Activated naive CD4-positive, alpha-beta T cell treated with anti-CD3 and anti-CD28 coated beads for 36 hours (primary cell): ENCODE measurements at regions not wholly inside any gene's neighbourhood (a gene's known extent, or its start where the extent isn't known, plus 50 kb on each side); places are given as distances from the start of the nearest gene placed in this dataset.
A peak's percentile ranks its signal among the peaks of the same experiment; 100 is the strongest.

Experiments
- CTCF ChIA-PET: fragments of 350-600 bp; sonication (Branson Sonifier 250); formaldehyde crosslinking; loops from one replicate; lab custom pipeline; 2021; ENCODE audit warnings: antibody characterized with exemption; lab: Charles Lee
- DNase-seq: peaks from one replicate; pipeline ENCODE4 v3.0.0-alpha.2; 2020
- H3K27ac Mint-ChIP-seq: one replicate; pipeline ENCODE4 v1.8.0; 2021; ENCODE audit warnings: mild to moderate bottlenecking, mixed read lengths
- H3K27me3 Mint-ChIP-seq: one replicate; pipeline ENCODE4 v1.8.0; 2021; ENCODE audit warnings: low read depth, mixed read lengths
- H3K36me3 Mint-ChIP-seq: one replicate; pipeline ENCODE4 v1.8.0; 2021; ENCODE audit warnings: low read depth, mixed read lengths
- H3K4me1 Mint-ChIP-seq: one replicate; pipeline ENCODE4 v1.8.0; 2021; ENCODE audit warnings: low read depth, mixed read lengths
- H3K4me3 Mint-ChIP-seq: one replicate; pipeline ENCODE4 v1.8.0; 2021; ENCODE audit warnings: mild to moderate bottlenecking, moderate library complexity, mixed read lengths
- H3K9me3 Mint-ChIP-seq: one replicate; pipeline ENCODE4 v1.8.0; 2021; ENCODE audit warnings: mixed read lengths
- intact Hi-C: fragments of 100-400 bp; cut with micrococcal nuclease; formaldehyde crosslinking; loops from one replicate; pipeline ENCODE4 v1.15.1; 2023

GRCh38 chr1:59142311-59143132, 154.4 kb upstream of the FGGY start:
- Mint-ChIP-seq H3K4me3 (no peak overlapping the region), H3K27ac (no peak overlapping the region), H3K36me3 (no peaks in the 10 kb centered on the region), H3K9me3 (no peaks in the 10 kb centered on the region), H3K27me3 (no peaks in the 10 kb centered on the region), H3K4me1 (peaks cover 17% of the 10 kb centered on the region)
- DNase-seq: no peak
- intact Hi-C loops: no loop called here
- CTCF ChIA-PET: no interaction called here

GRCh38 chr1:59143133-59143487, 153.8 kb upstream of the FGGY start:
- DNase-seq: no peak
- H3K4me3 Mint-ChIP-seq: no peak overlapping the region
- H3K27ac Mint-ChIP-seq: no peak overlapping the region

DNA sequence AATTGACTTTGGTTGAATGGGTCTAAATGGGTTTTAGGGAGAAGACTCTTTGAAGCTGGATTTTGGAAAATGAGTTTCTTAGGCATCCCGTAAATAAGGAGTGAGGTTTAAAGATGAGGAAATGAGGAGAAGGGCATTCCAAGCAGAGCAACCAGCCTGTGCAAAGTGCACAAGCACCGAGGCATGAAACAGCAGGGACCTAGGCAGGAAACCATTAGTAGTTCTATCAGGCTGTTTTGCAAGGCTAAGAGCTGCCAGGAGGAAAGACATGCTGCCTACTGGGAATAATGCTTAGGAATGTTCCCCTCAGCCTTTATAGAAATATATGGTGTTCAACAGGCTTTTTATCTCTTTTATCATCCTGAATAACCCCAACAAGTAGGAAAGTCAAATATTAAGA, 153.1 kb upstream of the FGGY start:
- no peak for DNase-seq
- Mint-ChIP-seq H3K36me3 (no peaks in the 10 kb centered on the region), H3K27me3 (no peaks in the 10 kb centered on the region), H3K27ac (no peak overlapping the region), H3K4me1 (peaks cover 16% of the 10 kb centered on the region), H3K9me3 (no peaks in the 10 kb centered on the region), H3K4me3 (no peak overlapping the region)
- intact Hi-C loops: no loop called here
- CTCF ChIA-PET: interaction anchor here (0.6 kb wide), 1 partner anchor 383 kb away, joined by 3 read pairs; no protein-coding TSS in a partner anchor

More at GRCh38 chr1:59143133-59143487, 153.8 kb upstream of the FGGY start:
- H3K36me3 Mint-ChIP-seq: no peaks in the 10 kb centered on the region
- H3K9me3 Mint-ChIP-seq: no peaks in the 10 kb centered on the region
- H3K27me3 Mint-ChIP-seq: no peaks in the 10 kb centered on the region
- CTCF ChIA-PET: no interaction called here
- H3K4me1 Mint-ChIP-seq: peaks cover 17% of the 10 kb centered on the region
- intact Hi-C loops: no loop called here

- CTCF ChIA-PET: no interaction called here
Observed at GRCh38 chr1:59144959-59145358, 151.9 kb upstream of the FGGY start.

DNA sequence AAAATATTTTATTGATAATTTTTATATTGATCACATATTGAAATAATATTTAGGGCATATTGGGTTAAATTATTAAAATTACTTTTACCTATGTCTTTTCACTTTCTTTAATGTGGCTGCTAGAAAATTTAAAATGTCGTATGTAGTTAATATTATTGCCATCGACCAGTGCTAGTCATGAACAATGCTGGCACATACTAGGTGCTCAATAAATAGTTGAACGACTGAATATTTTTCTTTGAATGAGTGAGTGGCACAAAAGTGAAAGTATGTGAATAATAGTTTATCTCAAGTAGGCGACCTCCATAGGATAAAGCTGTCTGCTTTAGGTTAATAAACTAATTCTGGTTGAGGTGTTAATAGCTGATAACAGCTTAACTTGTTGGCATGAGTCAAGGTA, 150.8 kb upstream of the FGGY start:
- H3K27ac Mint-ChIP-seq: no peak overlapping the region
- no peaks in the 10 kb centered on the region for H3K36me3 Mint-ChIP-seq
- no peaks in the 10 kb centered on the region for H3K9me3 Mint-ChIP-seq
- intact Hi-C loops: loop anchor here (5.0 kb wide), 2 partner anchors 99 to 151 kb away; partner anchors contain the start of gene FGGY
- no peaks in the 10 kb centered on the region for H3K27me3 Mint-ChIP-seq
- H3K4me3 Mint-ChIP-seq: peak overlapping the region; percentile 82
- DNase-seq: no peak
- CTCF ChIA-PET: no interaction called here
- H3K4me1 Mint-ChIP-seq: peaks cover 22% of the 10 kb centered on the region

More at GRCh38 chr1:59144959-59145358, 151.9 kb upstream of the FGGY start:
- Mint-ChIP-seq H3K4me1 (peaks cover 16% of the 10 kb centered on the region), H3K36me3 (no peaks in the 10 kb centered on the region), H3K4me3 (no peak overlapping the region), H3K27me3 (no peaks in the 10 kb centered on the region), H3K27ac (no peak overlapping the region), H3K9me3 (no peaks in the 10 kb centered on the region)
- no peak for DNase-seq
- intact Hi-C loops: loop anchor here (5.0 kb wide), 2 partner anchors 98 to 152 kb away; partner anchors contain the start of gene FGGY

- Mint-ChIP-seq H3K9me3 (no peaks in the 10 kb centered on the region), H3K27me3 (no peaks in the 10 kb centered on the region), H3K27ac (no peak overlapping the region), H3K4me1 (peaks cover 23% of the 10 kb centered on the region), H3K36me3 (no peaks in the 10 kb centered on the region), H3K4me3 (peak overlapping the region; percentile 82)
- intact Hi-C loops: loop anchor here (5.0 kb wide), 2 partner anchors 100 to 150 kb away; partner anchors contain the start of gene FGGY
- DNase-seq: peak; percentile 46
- CTCF ChIA-PET: no interaction called here
Observed at GRCh38 chr1:59146651-59147358, 150.1 kb upstream of the FGGY start.

GRCh38 chr1:59149435-59149834, 147.5 kb upstream of the FGGY start:
- Mint-ChIP-seq H3K36me3 (no peaks in the 10 kb centered on the region), H3K4me1 (peaks cover 13% of the 10 kb centered on the region), H3K27ac (no peak overlapping the region), H3K27me3 (no peaks in the 10 kb centered on the region), H3K9me3 (no peaks in the 10 kb centered on the region), H3K4me3 (no peak overlapping the region)
- CTCF ChIA-PET: interaction anchor here (1.2 kb wide), 1 partner anchor 550 kb away, joined by 3 read pairs; no protein-coding TSS in a partner anchor
- no peak for DNase-seq
- intact Hi-C loops: loop anchor here (5.0 kb wide), 2 partner anchors 102 to 148 kb away; partner anchors contain the start of gene FGGY

GRCh38 chr1:59150577-59151386, 146.1 kb upstream of the FGGY start:
- CTCF ChIA-PET: no interaction called here
- no peaks in the 10 kb centered on the region for H3K36me3 Mint-ChIP-seq
- no peaks in the 10 kb centered on the region for H3K9me3 Mint-ChIP-seq
- peaks cover 13% of the 10 kb centered on the region for H3K4me1 Mint-ChIP-seq
- DNase-seq: peak; percentile 42
- H3K27me3 Mint-ChIP-seq: no peaks in the 10 kb centered on the region
- no peak overlapping the region for H3K27ac Mint-ChIP-seq
- intact Hi-C loops: loop anchor here (5.0 kb wide), 1 partner anchor 368 kb away; the partner anchor contains the start of gene JUN
- no peak overlapping the region for H3K4me3 Mint-ChIP-seq

DNA sequence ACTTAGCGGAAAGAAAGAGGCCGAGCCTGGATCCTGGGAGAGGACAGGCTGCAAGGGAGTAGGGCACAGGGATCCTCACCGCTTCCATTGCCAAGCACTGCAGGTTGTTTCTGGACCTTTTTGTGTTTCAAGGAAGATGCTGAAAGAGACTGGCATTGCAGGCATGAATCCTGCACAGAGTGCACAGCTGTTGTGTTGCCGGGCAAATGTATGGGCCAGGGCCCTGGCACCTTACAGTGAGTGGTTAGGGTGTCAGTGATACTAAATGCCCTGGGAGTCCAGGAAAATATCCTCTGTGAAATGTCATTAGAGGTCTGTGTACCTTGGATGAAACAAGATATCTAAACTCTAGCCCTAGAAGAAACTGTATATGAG, 145.5 kb upstream of the FGGY start:
- Mint-ChIP-seq H3K27ac (no peak overlapping the region), H3K27me3 (no peaks in the 10 kb centered on the region), H3K36me3 (no peaks in the 10 kb centered on the region), H3K4me3 (no peak overlapping the region), H3K4me1 (peaks cover 10% of the 10 kb centered on the region), H3K9me3 (no peaks in the 10 kb centered on the region)
- CTCF ChIA-PET: no interaction called here
- intact Hi-C loops: loop anchor here (5.0 kb wide), 1 partner anchor 369 kb away; the partner anchor contains the start of gene JUN
- no peak for DNase-seq

DNA sequence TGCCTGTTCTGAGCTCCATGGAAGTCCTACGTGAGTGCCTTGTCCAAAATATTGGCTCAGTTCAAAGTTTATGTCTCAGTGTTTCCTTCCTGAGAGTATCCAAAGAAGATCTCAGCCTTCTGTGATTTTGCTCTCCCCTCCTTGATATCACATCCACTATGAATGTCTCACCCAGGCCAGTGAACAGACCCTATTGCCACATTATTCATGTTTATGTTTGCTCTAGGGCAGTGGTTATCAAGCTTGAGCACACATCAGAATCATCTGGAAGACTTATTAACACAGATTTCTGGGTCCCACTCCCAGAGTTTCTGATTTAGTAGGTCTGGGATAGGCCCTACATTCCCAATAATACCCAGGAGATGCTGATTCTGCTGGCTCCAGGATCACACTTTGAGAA, 145.0 kb upstream of the FGGY start:
- Mint-ChIP-seq H3K27me3 (no peaks in the 10 kb centered on the region), H3K36me3 (no peaks in the 10 kb centered on the region), H3K4me3 (no peak overlapping the region), H3K9me3 (no peaks in the 10 kb centered on the region), H3K4me1 (peaks cover 7% of the 10 kb centered on the region), H3K27ac (no peak overlapping the region)
- DNase-seq: no peak
- CTCF ChIA-PET: no interaction called here
- intact Hi-C loops: loop anchor here (5.0 kb wide), 1 partner anchor 370 kb away; the partner anchor contains the start of gene JUN

DNA sequence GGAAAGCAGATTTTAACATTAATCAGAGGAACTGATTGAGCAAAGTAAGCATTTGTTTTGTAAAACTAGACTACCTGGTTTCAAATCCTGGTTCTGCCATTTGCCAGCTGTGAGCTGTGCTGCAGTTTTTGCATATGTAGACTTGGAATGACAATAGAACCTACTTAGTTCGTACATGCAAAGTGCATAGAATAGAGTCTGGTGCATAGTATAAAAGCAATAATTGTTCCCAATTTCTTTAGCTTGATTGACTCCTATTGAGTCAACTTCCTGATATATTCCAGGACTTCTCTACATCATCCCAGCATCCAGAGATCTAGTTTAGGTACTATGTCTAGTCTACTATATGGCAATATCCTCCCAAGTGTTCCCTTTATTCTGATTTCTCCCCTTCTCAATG, 144.4 kb upstream of the FGGY start:
- Mint-ChIP-seq H3K36me3 (no peaks in the 10 kb centered on the region), H3K4me1 (peaks cover 7% of the 10 kb centered on the region), H3K27me3 (no peaks in the 10 kb centered on the region), H3K4me3 (no peak overlapping the region), H3K27ac (no peak overlapping the region), H3K9me3 (no peaks in the 10 kb centered on the region)
- intact Hi-C loops: loop anchor here (5.0 kb wide), 1 partner anchor 370 kb away; the partner anchor contains the start of gene JUN
- no peak for DNase-seq
- CTCF ChIA-PET: no interaction called here

DNA sequence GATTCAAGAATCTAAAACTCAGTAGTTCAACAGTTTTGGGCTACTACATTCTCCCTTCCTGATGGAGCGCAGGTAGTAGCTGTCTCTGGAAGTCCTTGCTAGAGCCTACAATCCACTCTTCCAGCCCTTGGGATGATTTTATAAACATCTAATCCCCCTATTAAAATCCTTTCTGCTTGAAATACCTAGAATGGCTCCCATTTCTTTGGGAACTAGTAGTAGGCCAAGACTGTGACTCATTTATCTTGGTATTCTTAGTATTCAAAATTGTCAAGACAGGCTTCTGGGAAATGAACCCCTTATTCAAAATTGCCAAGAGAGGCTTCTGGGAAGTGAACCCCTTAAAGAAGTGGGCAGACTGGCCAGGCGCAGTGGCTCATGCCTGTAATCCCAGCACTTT, 142.5 kb upstream of the FGGY start:
- H3K36me3 Mint-ChIP-seq: no peaks in the 10 kb centered on the region
- peaks cover 10% of the 10 kb centered on the region for H3K9me3 Mint-ChIP-seq
- DNase-seq: no peak
- intact Hi-C loops: loop anchor here (5.0 kb wide), 1 partner anchor 372 kb away; the partner anchor contains the start of gene JUN
- H3K27me3 Mint-ChIP-seq: no peaks in the 10 kb centered on the region
- no peak overlapping the region for H3K4me3 Mint-ChIP-seq
- CTCF ChIA-PET: no interaction called here
- H3K4me1 Mint-ChIP-seq: peaks cover 7% of the 10 kb centered on the region
- no peak overlapping the region for H3K27ac Mint-ChIP-seq
